Fibroblast of villous mesenchyme (primary cell): ENCODE measurements at regions not wholly inside any gene's neighbourhood (a gene's known extent, or its start where the extent isn't known, plus 50 kb on each side); places are given as distances from the start of the nearest gene placed in this dataset.
"Not testable (repeated sequence)": the region's sequence is repeated elsewhere in the genome, so short reads cannot be mapped to it uniquely, and the experiment has no call there.

ENCODE experiments used
- DNase-seq: peaks from one replicate; pipeline ENCODE4 v3.0.0-alpha.2; 2010; ENCODE audit warnings: low read depth
- H3K4me3 ChIP-seq: 2 replicates; pipeline ENCODE4 v1.5.1; 2011; ENCODE audit warnings: low read depth, mild to moderate bottlenecking, low read length
- CTCF ChIP-seq: IDR thresholded peaks from 2 replicates; pipeline ENCODE4 v1.5.1; 2012; ENCODE audit warnings: low read depth, mild to moderate bottlenecking, low read length; ENCODE audit not compliant: insufficient read depth

GRCh38 chr7:89605362-89605761, 548.9 kb upstream of the STEAP1 start:
- no peak for TF ChIP-seq CTCF
- no peak for DNase-seq

GRCh38 chr7:89606511-89606910, 547.8 kb upstream of the STEAP1 start:
- TF ChIP-seq CTCF: no peak

More at GRCh38 chr7:89605362-89605761, 548.9 kb upstream of the STEAP1 start:
- no peak overlapping the region for H3K4me3 ChIP-seq

GRCh38 chr7:89607792-89608191, 546.5 kb upstream of the STEAP1 start:
- H3K4me3 ChIP-seq: no peak overlapping the region
- TF ChIP-seq CTCF: no peak
- no peak for DNase-seq

More at GRCh38 chr7:89606511-89606910, 547.8 kb upstream of the STEAP1 start:
- no peak overlapping the region for H3K4me3 ChIP-seq
- no peak for DNase-seq

GRCh38 chr7:89616829-89617228, 537.4 kb upstream of the STEAP1 start:
- not testable (repeated sequence) for DNase-seq, H3K4me3 ChIP-seq

GRCh38 chr7:89618274-89618673, 536.0 kb upstream of the STEAP1 start:
- H3K4me3 ChIP-seq: no peak overlapping the region
- DNase-seq: no peak
- TF ChIP-seq CTCF: no peak

- TF ChIP-seq CTCF: no peak
- DNase-seq: no peak
- H3K4me3 ChIP-seq: no peak overlapping the region
Observed at GRCh38 chr7:89621925-89622641, 532.2 kb upstream of the STEAP1 start.

- peak; percentile 7 for DNase-seq
- no peak overlapping the region for H3K4me3 ChIP-seq
- peak; percentile 51 for TF ChIP-seq CTCF
Observed at GRCh38 chr7:89623018-89623672, 531.1 kb upstream of the STEAP1 start.

DNA sequence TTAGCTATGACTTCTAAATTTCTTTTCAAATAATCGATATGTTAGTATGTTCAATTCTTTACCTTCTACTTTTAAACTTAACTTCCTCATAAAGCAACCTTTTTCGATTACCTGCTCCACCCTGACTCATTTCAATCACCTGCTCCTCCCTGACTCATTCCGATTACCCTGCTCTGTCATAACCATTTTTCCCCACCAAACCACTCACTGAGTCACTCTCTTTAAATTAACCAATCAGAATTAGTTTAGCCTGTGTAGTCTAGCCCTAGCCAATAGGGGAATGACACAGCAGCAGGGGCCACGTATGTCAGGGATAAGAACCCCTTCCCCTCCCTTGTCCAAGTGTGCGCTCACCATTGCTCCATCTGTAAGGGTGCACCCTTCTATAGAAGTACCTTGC, 530.1 kb upstream of the STEAP1 start:
- not testable (repeated sequence) for H3K4me3 ChIP-seq, DNase-seq
